Muscle layer of duodenum (tissue), 2 donors: ENCODE measurements at regions not wholly inside any gene's neighbourhood (a gene's known extent, or its start where the extent isn't known, plus 50 kb on each side); places are given as distances from the start of the nearest gene placed in this dataset.

Experiments
- H3K27ac ChIP-seq: one replicate; pipeline ENCODE4 v1.7.0; 2013; ENCODE audit warnings: mild to moderate bottlenecking, low read length
- H3K27me3 ChIP-seq: one replicate; pipeline ENCODE4 v1.7.0; 2013; ENCODE audit warnings: low read depth, mild to moderate bottlenecking, control low read depth, low read length
- H3K36me3 ChIP-seq, 2 donors: one replicate each; pipeline ENCODE4 v1.7.0; 2013; ENCODE audit warnings: low read length in 2 of 2, control low read depth in 1 of 2, mild to moderate bottlenecking in 1 of 2; ENCODE audit not compliant: insufficient read depth in 2 of 2, control insufficient read depth in 1 of 2
- H3K4me1 ChIP-seq, 2 donors: one replicate each; pipeline ENCODE4 v1.7.0; 2013; ENCODE audit warnings: low read length in 2 of 2, mild to moderate bottlenecking in 2 of 2, control low read depth in 1 of 2, moderate library complexity in 1 of 2; ENCODE audit not compliant: insufficient read depth in 2 of 2, control insufficient read depth in 1 of 2
- H3K4me3 ChIP-seq, 2 donors: one replicate each; pipeline ENCODE4 v1.7.0; 2013; ENCODE audit warnings: low read length in 2 of 2, low read depth in 1 of 2, mild to moderate bottlenecking in 1 of 2
- H3K9me3 ChIP-seq, 2 donors: one replicate each; pipeline ENCODE4 v1.7.0; 2013; ENCODE audit warnings: low read length in 2 of 2, control low read depth in 1 of 2, mild to moderate bottlenecking in 1 of 2; ENCODE audit not compliant: control insufficient read depth in 1 of 2
- donor health status: healthy.

- Histone ChIP-seq H3K4me3 (no peak overlapping the region), H3K36me3 (no peaks in the 10 kb centered on the region), H3K27me3 (no peaks in the 10 kb centered on the region), H3K9me3 (no peaks in the 10 kb centered on the region), H3K4me1 (no peaks in the 10 kb centered on the region), H3K27ac (no peak overlapping the region)
These were observed 587.6 kb upstream of the DIPK2B start for GRCh38 chrX:45788315-45788714.

GRCh38 chrX:45784590-45784989 lies 583.9 kb upstream of the DIPK2B start:
- no peaks in the 10 kb centered on the region for H3K4me1 ChIP-seq
- no peaks in the 10 kb centered on the region for H3K27me3 ChIP-seq
- no peak overlapping the region for H3K27ac ChIP-seq
- H3K36me3 ChIP-seq: no peaks in the 10 kb centered on the region
- no peak overlapping the region for H3K4me3 ChIP-seq
- H3K9me3 ChIP-seq: no peaks in the 10 kb centered on the region

- Histone ChIP-seq H3K4me1 (no peaks in the 10 kb centered on the region), H3K27ac (no peak overlapping the region), H3K27me3 (no peaks in the 10 kb centered on the region), H3K4me3 (no peak overlapping the region), H3K9me3 (no peaks in the 10 kb centered on the region), H3K36me3 (no peaks in the 10 kb centered on the region)
These were observed 582.3 kb upstream of the DIPK2B start for GRCh38 chrX:45783002-45783401.

- Histone ChIP-seq H3K4me3 (no peak overlapping the region), H3K9me3 (no peaks in the 10 kb centered on the region), H3K4me1 (no peaks in the 10 kb centered on the region), H3K36me3 (no peaks in the 10 kb centered on the region), H3K27ac (no peak overlapping the region), H3K27me3 (no peaks in the 10 kb centered on the region)
These were observed 581.4 kb upstream of the DIPK2B start for GRCh38 chrX:45781901-45782553.

DNA sequence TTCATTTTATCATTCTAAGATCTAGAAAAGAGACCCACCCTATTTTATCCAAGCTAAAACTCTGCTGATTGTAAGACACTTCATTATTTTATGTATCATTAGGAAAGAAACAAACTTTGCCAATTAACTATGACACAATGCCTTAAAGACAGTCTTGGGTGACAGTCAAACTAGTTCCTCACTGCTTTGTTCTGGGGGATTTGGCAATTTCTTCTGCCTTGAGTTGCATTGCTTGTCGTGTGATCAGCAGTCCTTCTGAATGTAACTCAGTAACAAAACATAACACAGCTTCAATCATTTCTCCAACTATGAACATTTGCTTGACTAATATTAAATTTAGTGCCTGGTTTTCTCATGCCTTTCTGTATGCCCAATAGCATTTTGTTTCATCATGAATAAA lies 577.9 kb upstream of the DIPK2B start:
- H3K27me3 ChIP-seq: no peaks in the 10 kb centered on the region
- H3K9me3 ChIP-seq: no peaks in the 10 kb centered on the region
- no peak overlapping the region for H3K27ac ChIP-seq
- H3K4me3 ChIP-seq: no peak overlapping the region
- H3K4me1 ChIP-seq: no peaks in the 10 kb centered on the region
- H3K36me3 ChIP-seq: peaks cover 0 to 4% of the 10 kb centered on the region in 2 donors

DNA sequence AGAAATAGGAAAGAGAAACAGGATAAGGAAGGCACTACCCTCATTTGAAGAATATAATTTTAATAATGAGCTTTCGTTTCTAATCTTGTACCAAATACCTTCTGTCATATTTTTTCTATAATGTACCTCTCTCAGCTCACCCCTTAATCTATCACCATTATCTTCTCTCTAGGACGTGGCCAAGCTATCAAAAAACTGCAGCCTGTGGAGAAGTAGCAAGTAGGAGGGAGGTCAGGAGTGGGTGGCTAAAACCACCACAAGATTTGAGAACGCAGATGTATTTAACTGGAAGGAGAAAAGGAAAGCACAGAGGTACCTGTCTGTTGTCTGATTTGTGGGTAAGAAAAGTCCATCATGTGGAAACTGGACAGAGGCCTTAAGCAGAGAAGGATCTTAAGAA lies 576.7 kb upstream of the DIPK2B start:
- no peaks in the 10 kb centered on the region for H3K27me3 ChIP-seq
- H3K27ac ChIP-seq: no peak overlapping the region
- H3K9me3 ChIP-seq: no peaks in the 10 kb centered on the region
- H3K4me1 ChIP-seq: no peaks in the 10 kb centered on the region
- H3K36me3 ChIP-seq: peaks cover 0 to 4% of the 10 kb centered on the region in 2 donors
- H3K4me3 ChIP-seq: no peak overlapping the region

DNA sequence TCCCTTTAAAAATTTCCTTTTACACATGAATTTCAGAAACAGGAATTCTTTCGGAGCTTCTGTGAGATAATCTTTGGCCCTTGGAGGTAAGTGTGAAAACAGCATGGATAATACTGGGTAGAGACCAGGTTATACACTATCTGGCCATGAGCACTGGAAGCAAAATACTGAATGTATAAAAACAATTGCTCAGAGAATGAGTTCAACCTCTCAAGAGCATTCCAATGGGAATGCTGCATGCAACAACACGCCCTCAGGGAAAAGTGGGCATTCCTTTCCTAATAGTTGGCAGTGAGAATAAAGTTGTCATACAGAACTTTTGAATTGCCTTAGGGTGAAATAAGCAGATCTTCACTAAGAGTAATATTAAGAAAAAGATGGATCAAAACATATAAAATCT lies 574.8 kb upstream of the DIPK2B start:
- peaks cover 0 to 4% of the 10 kb centered on the region in 2 donors for H3K36me3 ChIP-seq
- no peaks in the 10 kb centered on the region for H3K9me3 ChIP-seq
- no peak overlapping the region for H3K4me3 ChIP-seq
- no peaks in the 10 kb centered on the region for H3K4me1 ChIP-seq
- H3K27me3 ChIP-seq: no peaks in the 10 kb centered on the region
- H3K27ac ChIP-seq: no peak overlapping the region

GRCh38 chrX:45774961-45775360 lies 574.3 kb upstream of the DIPK2B start:
- H3K36me3 ChIP-seq: peaks cover 0 to 4% of the 10 kb centered on the region in 2 donors

DNA sequence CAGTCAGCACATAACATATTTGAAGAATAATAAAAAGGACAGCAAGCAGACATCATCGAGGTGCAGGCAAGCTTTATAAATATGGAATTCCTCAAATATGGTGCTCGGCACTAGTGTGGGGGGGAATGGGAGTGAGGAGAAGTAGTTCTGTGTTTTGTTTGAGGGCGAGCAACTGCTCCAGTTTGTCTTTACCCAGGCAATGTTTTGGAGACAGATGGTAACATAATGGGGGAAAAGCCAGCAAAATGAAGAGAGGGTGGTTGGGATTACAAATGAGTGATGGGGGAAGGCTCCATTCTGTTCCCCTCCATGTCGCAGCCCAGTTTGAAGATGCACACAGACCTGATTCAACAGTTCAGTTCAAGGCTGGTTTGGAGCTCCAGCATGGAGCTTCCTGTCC lies 572.9 kb upstream of the DIPK2B start:
- no peak overlapping the region for H3K27ac ChIP-seq
- H3K4me3 ChIP-seq: no peak overlapping the region
- H3K9me3 ChIP-seq: no peaks in the 10 kb centered on the region
- peaks cover 0 to 12% of the 10 kb centered on the region in 2 donors for H3K36me3 ChIP-seq
- no peaks in the 10 kb centered on the region for H3K27me3 ChIP-seq
- no peaks in the 10 kb centered on the region for H3K4me1 ChIP-seq

More at GRCh38 chrX:45774961-45775360, 574.3 kb upstream of the DIPK2B start:
- Histone ChIP-seq H3K4me1 (no peaks in the 10 kb centered on the region), H3K27ac (no peak overlapping the region), H3K4me3 (no peak overlapping the region), H3K27me3 (no peaks in the 10 kb centered on the region), H3K9me3 (no peaks in the 10 kb centered on the region)

DNA sequence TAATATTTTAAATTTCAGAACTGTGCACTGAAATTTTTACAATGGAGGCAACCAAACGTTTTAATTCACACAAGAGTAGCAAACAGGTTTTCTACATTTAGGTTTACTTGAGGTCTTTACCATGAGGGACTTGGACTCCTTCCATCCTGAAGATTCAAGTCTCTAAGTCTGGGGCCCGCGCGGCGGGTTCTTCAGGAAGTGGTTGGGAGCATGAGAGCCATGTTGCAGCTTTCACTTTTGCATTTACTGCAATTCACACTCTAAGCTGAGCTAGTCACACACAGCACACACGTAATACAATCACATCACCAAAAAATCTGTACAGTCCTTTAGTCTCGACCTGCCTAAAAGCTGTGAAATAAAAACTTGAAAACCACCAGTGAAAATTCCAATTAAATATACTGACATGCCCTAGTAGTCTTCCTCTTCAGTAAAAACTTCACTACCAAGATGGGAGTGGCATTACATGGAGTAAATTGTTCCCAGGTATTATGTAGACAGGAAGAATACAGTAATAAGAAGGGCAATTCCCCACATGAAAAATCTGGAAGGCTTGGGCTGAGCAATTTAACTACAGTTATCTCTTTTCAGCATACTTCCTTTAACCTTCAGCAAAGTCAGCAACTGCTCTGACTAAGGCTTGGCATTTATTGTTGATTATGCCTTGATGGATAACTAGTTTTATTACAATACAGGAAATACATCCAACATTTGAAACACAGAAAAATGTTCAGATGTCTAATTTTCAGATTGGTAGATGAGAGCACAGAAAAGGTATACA lies 571.1 kb upstream of the DIPK2B start:
- Histone ChIP-seq H3K27ac (peak overlapping the region; percentile 83), H3K4me3 (peak overlapping the region in 1 of 2 donors; percentile 72), H3K36me3 (peaks cover 0 to 17% of the 10 kb centered on the region in 2 donors), H3K9me3 (no peaks in the 10 kb centered on the region), H3K4me1 (no peaks in the 10 kb centered on the region), H3K27me3 (no peaks in the 10 kb centered on the region)

DNA sequence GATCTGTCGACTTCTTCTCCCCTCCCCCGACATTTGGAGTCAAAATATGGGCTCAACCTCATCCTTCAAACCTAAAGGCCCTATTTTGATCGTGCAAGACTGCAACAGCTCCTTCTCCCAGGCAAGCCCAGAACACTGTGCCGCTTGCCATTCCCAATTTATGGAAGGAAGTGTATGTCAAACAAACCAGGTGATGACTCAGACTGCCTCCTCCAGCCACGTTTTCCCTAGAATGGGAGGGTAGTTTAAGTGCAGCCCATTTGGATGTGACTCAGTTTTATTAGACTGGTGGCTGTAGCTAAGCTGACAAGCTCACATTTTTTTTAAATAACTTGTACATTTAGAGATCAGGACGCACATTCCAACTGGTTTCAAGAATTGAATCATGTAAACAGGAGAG lies 570.4 kb upstream of the DIPK2B start:
- Histone ChIP-seq H3K4me3 (peak overlapping the region; percentile 60 to 72), H3K36me3 (peaks cover 0 to 17% of the 10 kb centered on the region in 2 donors), H3K4me1 (peaks cover 0 to 5% of the 10 kb centered on the region in 2 donors), H3K27ac (peak overlapping the region; percentile 83), H3K9me3 (no peaks in the 10 kb centered on the region), H3K27me3 (no peaks in the 10 kb centered on the region)
